NCI-H128 (cell line): ENCODE measurements at regions not wholly inside any gene's neighbourhood (a gene's known extent, or its start where the extent isn't known, plus 50 kb on each side); places are given as distances from the start of the nearest gene placed in this dataset.
"Not testable (repeated sequence)": the region's sequence is repeated elsewhere in the genome, so short reads cannot be mapped to it uniquely, and the experiment has no call there.

ENCODE experiments used
- DNase-seq: peaks from one replicate; lab custom pipeline; 2025; ENCODE audit not compliant: unreplicated experiment; lab: John Stamatoyannopoulos, UW

DNA sequence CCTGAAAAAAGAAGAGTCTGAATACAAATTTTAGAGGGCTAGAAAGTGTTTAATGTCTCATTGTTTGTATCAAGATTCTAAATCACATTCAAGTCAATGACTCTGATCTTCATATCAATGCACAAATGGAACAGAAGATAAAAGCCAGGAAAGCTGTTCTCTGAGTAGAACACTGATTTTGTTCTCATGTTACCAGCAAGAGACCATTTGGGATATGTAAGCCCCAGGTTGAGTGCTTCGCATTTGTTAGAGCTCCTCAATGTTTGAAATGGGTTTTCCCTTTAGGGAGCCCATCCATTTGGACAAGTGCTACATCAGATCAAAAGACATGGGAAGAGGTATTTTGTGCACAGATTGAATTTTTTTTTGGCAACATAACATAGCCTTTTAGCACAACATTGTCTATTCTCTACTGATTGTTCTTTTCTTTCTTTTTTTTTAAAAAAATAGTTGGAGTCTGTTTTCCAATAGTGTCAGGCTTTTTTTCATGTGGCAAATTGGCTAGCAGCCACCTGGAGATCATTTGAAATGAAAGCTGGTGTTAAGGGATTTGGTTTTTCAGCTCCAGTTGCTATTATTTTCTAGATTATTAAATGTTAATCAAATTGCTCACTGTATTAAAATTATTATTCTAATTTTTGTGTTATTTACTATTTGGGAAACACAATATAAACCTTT is 74.5 kb upstream of the ZPLD1 start:
- DNase-seq: peak; percentile 90

DNA sequence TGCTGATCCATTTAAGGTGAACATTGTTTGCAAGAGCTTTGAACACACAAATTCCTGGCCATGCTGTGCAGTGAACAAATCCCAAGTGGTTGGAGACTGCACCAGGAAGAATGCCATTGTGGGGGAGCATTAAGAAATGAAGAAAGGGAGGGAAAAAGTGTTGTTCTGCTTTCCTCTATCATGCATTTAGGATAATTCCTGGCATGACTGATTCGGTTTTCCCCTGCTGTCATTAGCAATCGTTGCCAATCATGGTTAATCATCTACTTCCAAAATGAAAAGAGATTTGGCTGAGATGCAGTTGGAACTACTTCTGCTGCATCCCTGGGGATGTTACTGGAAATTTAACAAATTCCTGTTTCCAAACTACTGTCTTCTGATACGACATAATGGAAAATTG is 73.7 kb upstream of the ZPLD1 start:
- DNase-seq: no peak

DNA sequence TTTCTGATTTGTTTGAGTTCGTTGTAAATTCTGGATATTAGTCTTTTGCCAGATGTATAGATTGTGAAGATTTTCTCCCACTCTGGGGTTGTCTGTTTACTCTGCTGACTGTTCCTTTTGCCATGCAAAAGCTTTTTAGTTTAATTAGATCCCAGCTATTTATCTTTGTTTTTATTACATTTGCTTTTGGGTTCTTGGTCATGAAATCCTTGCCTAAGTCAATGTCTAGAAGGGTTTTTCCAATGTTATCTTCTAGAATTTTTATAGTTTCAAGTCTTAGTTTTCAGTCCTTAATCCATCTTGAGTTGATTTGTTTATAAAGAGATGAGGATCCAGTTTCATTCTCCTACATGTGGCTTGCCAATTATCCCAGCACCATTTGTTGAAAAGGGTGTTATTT is 68.7 kb upstream of the ZPLD1 start:
- not testable (repeated sequence) for DNase-seq

DNA sequence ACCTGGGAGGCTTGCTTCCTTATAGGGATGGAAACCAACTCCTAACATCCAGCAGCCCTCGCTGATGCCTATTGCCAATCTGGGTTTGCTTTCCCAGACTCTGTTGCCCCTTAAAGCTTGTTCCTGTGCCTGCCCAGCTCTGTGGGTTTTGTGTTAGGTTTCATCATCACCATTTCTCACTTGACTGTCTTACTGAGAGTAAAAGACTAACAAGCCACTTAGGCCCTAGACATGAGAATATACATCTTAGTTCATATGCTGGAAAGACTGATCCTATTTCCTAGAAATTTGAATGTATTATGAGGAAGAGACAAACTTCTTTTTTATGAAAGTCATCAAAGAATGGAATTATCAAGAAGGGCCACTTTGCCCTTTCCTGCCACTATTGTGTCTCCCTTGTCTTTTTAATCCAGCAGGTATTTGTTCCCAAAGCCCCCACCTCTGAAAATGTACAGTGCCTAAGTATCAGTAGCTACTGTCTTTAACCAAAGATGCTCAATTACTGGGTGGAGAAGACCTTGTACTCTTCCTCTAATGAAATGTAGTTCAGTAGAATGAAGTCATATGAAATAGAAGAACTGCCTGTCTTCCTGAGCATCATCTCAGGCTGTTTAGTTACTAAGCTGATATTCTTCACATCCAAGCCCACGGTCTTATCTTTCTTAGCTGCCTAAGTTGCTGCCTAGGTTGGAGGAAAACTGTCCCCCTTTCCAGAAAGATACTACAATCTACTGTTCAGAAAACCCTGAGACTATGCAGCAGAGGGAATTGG is 59.8 kb upstream of the ZPLD1 start:
- DNase-seq: no peak

DNA sequence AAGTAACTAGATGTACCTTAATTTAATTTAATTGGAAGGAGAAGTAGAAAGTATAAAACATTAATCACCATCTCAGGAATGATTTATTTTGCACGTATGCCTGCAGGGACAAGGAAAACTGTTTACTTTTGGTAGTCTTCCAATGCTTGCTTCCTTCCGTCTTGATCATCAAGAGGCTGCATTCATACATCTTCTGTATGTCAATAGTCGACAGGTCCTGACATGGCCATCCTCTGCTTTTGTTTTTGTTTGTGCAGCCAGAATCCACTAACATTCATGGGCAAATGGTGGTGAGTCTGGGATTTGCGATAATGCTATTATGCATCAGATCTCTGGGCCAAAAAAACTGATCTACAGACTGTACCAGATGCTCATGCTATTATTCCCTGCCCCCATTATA is 56.6 kb upstream of the ZPLD1 start:
- no peak for DNase-seq

DNA sequence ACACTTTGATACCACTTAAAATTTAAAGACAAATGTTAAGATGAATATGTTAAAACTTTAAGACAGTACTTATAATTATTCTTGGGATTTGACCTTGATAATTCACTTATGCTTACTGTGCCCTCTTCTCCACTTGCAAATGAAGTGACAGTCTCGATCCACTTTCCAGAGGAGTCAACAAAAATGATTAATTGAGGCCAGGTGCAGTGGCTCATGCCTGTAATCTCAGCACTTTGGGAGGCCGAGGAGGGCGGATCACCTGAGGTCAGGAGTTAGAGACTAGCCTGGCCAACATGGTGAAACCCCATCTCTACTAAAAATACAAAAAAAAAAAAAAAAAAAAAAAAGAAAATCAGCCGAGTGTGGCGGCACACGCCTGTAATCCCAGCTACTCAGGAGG is 52.6 kb upstream of the ZPLD1 start:
- not testable (repeated sequence) for DNase-seq
